HG02938 (cell line): ENCODE measurements at regions not wholly inside any gene's neighbourhood (a gene's known extent, or its start where the extent isn't known, plus 50 kb on each side); places are given as distances from the start of the nearest gene placed in this dataset.

Source experiments
- ATAC-seq: cut with Tn5 transposase; IDR thresholded peaks from one replicate; pipeline ENCODE4 v1.9.1; 2021; ENCODE audit warnings: mild to moderate bottlenecking, moderate library complexity; ENCODE audit not compliant: unreplicated experiment

GRCh38 chr1:208510192-208510952, 266.2 kb upstream of the PLXNA2 start:
- no peak for ATAC-seq

DNA sequence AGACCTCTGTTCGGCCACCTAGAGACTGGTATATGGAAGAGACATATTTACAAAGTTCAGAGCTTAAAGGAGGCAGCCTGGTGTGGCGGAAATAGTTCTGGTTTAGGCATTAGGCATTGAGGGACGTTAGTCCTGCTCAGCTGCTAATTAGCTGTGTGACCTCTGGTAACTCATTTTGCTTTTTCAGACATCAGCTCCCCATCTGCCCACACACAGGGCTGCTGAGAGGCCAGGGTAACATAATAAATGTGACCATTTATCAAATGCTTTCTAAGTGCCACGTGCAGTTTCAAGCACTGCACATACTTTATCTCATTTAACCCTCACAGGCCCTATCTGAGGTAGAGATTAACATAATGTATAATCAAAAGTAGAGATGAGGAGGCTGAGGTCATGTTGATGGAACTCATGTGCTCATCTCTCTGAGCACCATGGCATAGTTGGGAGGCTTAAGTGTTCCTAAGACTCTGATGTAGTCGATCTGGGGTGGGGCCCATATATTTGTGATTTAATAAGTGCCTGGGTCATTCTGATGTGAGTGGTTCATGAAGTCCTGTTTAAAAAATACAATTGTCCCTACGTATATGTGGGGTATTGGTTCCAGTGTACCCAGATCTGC, 267.2 kb upstream of the PLXNA2 start:
- ATAC-seq = no peak

GRCh38 chr1:208513799-208514198, 269.6 kb upstream of the PLXNA2 start:
- no peak for ATAC-seq

DNA sequence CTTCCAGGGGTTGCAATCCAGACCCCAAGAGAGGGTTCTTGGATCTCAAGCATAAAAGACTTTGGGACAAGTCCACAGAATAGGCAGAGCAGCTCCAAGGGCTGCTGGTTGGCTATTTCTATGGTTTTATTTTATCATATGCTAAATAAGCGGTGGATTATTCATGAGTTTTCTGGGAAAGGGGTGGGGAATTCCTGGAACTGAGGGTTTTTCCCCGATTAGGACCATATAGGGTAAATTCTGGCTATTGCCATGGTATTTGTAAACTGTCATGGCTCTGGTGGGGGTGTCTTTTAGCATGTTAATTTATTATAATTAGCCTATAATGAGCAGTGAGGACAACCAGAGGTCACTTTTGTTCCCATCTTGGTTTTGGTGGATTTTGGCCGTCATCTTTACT, 270.9 kb upstream of the PLXNA2 start:
- no peak for ATAC-seq

- no peak for ATAC-seq
Measured at GRCh38 chr1:208516780-208517179, 272.6 kb upstream of the PLXNA2 start.

DNA sequence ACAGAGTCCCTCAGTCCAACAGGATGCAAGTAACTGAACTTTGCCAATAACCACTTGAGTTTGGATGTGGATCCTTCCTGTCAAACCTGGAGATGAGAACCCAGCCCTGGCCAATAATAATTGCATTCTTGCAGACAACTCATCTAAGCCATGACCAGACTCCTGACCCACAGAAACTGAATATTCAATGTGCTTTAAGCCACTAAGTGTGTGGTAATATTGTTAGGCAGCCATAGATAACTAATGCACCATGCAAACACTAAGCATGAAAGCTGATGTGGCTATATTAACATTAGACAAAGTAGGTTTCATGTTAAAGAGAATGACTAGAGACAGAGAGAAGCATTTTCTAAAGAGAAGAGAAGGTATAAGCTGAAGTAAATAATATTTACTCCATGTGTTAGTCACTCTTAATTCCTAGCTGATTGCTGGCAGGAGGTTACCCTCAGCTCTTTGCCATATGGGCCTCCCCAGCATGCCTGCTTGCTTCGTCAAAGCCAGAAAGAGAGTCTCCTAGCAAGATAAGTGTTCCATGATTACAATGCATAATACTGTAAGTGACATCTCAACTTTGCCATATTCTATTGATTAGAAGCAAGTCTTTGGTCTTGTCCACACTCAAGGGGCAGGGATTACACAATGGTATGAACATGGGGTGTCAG, 276.4 kb upstream of the PLXNA2 start:
- no peak for ATAC-seq

DNA sequence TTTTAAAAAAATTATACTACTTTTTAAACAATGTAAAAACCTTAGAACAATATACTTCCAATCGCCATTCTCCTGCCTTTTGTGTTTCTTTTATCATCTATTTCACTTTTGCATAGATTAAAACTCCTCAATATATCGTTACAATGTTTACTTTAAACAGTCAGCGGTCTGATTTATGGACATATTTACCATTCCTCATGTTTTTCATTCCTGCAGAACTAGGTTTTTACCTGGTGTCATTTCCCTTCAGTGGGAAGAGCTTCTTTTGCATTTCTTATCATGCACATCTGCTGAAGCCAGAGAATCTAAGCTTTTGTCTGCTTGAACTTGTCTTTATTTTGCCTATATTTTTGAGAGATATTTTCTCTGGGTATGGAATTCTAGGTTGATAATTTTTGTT, 277.4 kb upstream of the PLXNA2 start:
- ATAC-seq = no peak

DNA sequence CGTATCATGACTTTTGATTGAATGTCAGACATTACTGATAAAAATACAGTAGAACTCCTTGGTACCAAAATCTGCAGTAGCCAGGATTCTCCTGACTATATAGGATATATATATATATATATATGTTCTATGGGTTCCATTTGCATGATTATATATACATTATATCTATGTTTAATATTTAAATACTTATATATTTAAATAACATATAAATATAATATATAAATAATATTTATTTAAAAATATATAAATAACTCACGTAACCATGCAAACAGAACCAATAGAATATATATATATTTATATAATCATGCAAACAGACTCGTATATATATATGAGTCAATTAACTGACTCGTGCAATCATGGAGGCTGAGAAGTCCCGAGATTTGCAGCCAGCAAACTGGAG, 278.8 kb upstream of the PLXNA2 start:
- ATAC-seq = no peak

DNA sequence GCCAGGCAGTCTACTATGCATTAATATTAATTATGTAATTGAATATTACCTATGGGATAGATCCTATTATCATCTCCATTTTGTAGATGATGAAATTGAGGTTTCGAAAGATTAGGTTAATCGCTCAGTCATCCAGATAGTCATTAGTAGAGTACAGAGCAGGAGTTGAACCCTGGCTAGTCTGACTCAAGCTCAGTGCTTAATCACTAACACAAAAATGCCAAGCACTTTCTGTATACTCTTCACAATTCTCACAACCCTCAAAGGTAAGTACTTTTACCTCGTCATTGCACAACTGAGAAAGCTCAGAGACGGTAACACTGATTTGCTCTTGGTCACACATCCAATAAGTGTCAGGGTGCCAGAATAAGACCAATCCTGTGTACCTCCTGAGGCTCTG, 280.2 kb upstream of the PLXNA2 start:
- ATAC-seq = no peak

- no peak for ATAC-seq
Measured at GRCh38 chr1:208524925-208525324, 280.7 kb upstream of the PLXNA2 start.

DNA sequence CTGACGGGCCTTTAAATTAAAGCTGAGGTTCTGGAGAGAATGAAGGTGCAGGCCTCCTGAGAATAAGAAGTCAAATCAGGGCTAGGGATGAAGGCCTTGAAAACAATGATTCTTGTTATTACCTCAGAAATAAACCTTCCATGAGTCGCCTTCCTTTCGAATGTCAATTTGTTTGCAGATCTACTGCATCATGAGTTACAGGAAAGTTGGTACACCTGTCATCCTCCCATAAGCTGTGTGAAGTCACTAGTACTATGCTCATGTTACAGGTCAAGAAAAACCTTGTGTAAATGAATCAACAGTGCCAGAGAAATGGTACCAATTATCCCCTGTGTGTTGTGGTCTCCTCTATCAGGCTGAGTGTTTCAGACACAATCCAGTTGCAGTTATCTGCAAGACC, 281.2 kb upstream of the PLXNA2 start:
- ATAC-seq = no peak

GRCh38 chr1:208526613-208527125, 282.5 kb upstream of the PLXNA2 start:
- no peak for ATAC-seq

DNA sequence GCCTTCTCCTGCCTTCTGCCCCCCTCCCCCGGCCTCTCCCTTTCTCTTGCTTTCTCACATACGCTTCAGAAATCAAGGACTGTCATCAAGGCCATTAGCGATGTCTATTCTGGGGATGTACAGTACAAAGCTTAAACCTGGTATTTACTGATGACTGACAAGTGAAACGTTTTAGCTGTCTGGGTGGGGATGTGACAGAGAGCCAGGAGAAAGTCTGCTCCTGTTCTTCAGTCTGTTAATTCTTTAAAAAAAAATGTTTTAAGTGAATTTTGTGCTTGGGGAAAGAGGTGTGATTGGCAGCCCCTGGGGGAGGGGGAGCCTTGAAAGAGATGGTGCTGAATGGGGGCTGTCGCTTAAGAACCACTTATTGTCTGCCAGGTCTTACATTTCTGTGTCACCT, 283.0 kb upstream of the PLXNA2 start:
- ATAC-seq = no peak

GRCh38 chr1:208528578-208529240, 284.5 kb upstream of the PLXNA2 start:
- no peak for ATAC-seq

- ATAC-seq = no peak
Measured at GRCh38 chr1:208531003-208531750, 287.0 kb upstream of the PLXNA2 start.

- ATAC-seq = no peak
Measured at GRCh38 chr1:208533746-208534598, 289.8 kb upstream of the PLXNA2 start.

DNA sequence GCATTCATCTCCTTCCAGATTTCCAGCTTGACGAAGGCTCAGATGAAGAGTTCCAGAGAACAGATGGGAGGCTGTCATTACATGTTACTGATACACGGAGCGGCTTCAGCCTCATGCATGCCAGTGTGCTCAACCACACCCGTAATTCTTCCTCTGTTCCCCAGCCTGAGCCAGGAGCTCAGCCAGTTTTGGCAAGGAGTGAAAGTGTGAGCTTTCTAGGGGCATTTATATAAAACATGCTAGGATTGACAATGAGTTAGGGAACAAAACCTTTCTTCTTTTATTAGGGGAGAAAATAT, 290.4 kb upstream of the PLXNA2 start:
- no peak for ATAC-seq

DNA sequence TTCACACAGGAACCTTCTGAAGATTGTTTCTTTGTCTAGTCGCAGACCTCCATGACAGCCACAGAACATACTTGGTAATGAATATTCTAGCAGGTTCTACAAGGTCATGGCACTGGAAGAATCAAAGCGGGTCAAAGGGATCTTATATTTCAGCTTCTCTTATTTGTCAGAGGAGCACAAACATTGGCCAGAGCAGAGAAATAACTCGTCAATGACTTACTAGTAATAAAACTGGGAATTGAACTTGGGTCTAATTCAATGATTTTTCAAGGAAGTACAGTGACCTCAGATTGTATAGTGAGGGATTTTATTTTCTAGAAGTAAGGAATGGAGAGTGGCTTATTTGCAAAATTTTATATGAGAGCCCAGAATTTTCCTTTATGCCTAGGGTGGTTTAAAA, 290.8 kb upstream of the PLXNA2 start:
- no peak for ATAC-seq

DNA sequence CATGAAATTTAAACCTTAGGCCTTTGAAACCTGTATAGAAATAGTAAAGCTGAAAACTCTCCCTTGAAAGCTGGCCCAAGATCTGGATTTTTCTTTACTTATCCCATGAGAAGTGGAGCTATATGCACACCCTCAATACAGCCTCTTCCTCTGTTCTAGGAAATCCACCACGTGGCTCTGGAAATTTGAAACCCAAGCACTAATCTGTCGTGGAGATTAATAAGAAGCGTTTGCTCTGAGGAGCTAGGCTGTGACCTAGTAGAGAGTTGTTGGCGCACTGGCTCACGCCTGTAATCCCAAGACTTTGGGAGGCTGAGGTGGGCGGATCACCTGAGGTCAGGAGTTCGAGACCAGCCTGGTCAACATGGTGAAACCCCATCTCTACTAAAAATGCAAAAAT, 291.3 kb upstream of the PLXNA2 start:
- no peak for ATAC-seq

DNA sequence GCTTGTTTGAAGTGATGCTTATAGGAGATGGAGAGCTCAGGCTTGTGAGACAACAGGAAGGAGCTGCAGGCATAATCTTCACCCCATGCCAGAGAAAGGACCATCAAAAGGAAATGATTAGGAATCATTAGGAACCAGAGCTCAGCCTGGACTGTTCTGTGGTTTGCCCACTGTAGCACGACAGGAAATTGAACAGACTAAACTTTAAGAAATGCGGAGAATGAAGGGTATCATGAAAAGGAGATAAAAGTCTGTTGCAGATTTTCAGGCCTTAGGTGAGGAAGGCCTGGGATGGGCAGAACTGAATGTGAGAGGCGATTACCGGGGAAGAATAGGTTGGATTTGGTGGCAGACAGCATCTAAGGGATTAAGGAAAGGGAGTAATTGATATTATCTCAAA, 292.0 kb upstream of the PLXNA2 start:
- no peak for ATAC-seq
